H9 (cell line): ENCODE measurements at regions not wholly inside any gene's neighbourhood (a gene's known extent, or its start where the extent isn't known, plus 50 kb on each side); places are given as distances from the start of the nearest gene placed in this dataset.
"Not testable (repeated sequence)": the region's sequence is repeated elsewhere in the genome, so short reads cannot be mapped to it uniquely, and the experiment has no call there.

Source experiments
- DNase-seq: peaks from one replicate; pipeline ENCODE4 v3.0.0-alpha.2; 2017
- H2AFZ ChIP-seq: one replicate; pipeline ENCODE4 v1.6.1; 2013; ENCODE audit warnings: mild to moderate bottlenecking, low read length, control low read depth, moderate library complexity
- H2AK5ac ChIP-seq: 2 replicates; pipeline ENCODE4 v1.6.1; 2013; ENCODE audit warnings: low read length, control low read depth, mixed read lengths; ENCODE audit not compliant: insufficient read length
- H2BK120ac ChIP-seq: one replicate; pipeline ENCODE4 v1.6.1; 2013; ENCODE audit warnings: low read depth, mild to moderate bottlenecking, low read length, control low read depth, inconsistent platforms; ENCODE audit not compliant: poor library complexity, severe bottlenecking
- H2BK12ac ChIP-seq: 2 replicates; pipeline ENCODE4 v1.6.1; 2013; ENCODE audit warnings: low read length, control low read depth, mixed read lengths, low read depth; ENCODE audit not compliant: insufficient read length
- H2BK15ac ChIP-seq: 2 replicates; pipeline ENCODE4 v1.6.1; 2013; ENCODE audit warnings: low read depth, low read length, control low read depth
- H2BK20ac ChIP-seq: one replicate; pipeline ENCODE4 v1.6.1; 2013; ENCODE audit warnings: low read depth, mild to moderate bottlenecking, low read length, control low read depth, inconsistent platforms; ENCODE audit not compliant: poor library complexity, severe bottlenecking
- H2BK5ac ChIP-seq: 2 replicates; pipeline ENCODE4 v1.6.1; 2013; ENCODE audit warnings: low read length, control low read depth, mixed read lengths; ENCODE audit not compliant: insufficient read length
- H3K14ac ChIP-seq: 2 replicates; pipeline ENCODE4 v1.6.1; 2013; ENCODE audit warnings: low read length, control low read depth; ENCODE audit not compliant: insufficient read depth
- H3K18ac ChIP-seq: 2 replicates; pipeline ENCODE4 v1.6.1; 2013; ENCODE audit warnings: low read depth, mild to moderate bottlenecking, mixed read lengths, low read length, control low read depth; ENCODE audit not compliant: insufficient read length
- H3K23ac ChIP-seq: 2 replicates; pipeline ENCODE4 v1.6.1; 2013; ENCODE audit warnings: low read length, control low read depth, mixed read lengths, low read depth; ENCODE audit not compliant: insufficient read length
- H3K23me2 ChIP-seq: 2 replicates; pipeline ENCODE4 v1.6.1; 2013; ENCODE audit warnings: low read depth, mild to moderate bottlenecking, mixed read lengths, low read length, control low read depth; ENCODE audit not compliant: insufficient read length, poor library complexity, severe bottlenecking
- H3K27ac ChIP-seq: 2 replicates; pipeline ENCODE4 v1.5.1; 2013; ENCODE audit warnings: low read length, control low read depth, mixed read lengths, low read depth; ENCODE audit not compliant: insufficient read length
- H3K27me3 ChIP-seq: 2 replicates; pipeline ENCODE4 v1.6.1; 2013; ENCODE audit warnings: low read length, control low read depth, inconsistent platforms; ENCODE audit not compliant: insufficient read depth
- H3K4ac ChIP-seq: 2 replicates; pipeline ENCODE4 v1.6.1; 2013; ENCODE audit warnings: low read depth, mild to moderate bottlenecking, control low read depth, inconsistent platforms, low read length, moderate library complexity
- H3K4me1 ChIP-seq: 2 replicates; pipeline ENCODE4 v1.6.1; 2013; ENCODE audit warnings: low read length, control low read depth, inconsistent platforms; ENCODE audit not compliant: insufficient read depth
- H3K4me2 ChIP-seq: 2 replicates; pipeline ENCODE4 v1.6.1; 2013; ENCODE audit warnings: low read length, control low read depth, mixed read lengths; ENCODE audit not compliant: insufficient read length, insufficient read depth
- H3K56ac ChIP-seq: 2 replicates; pipeline ENCODE4 v1.6.1; 2013; ENCODE audit warnings: low read depth, mild to moderate bottlenecking, mixed read lengths, low read length, control low read depth; ENCODE audit not compliant: insufficient read length
- H3K79me1 ChIP-seq: 2 replicates; pipeline ENCODE4 v1.6.1; 2013; ENCODE audit warnings: low read depth, mild to moderate bottlenecking, moderate library complexity, low read length, control low read depth, inconsistent platforms; ENCODE audit not compliant: insufficient read depth, poor library complexity, severe bottlenecking
- H3K79me2 ChIP-seq: 2 replicates; pipeline ENCODE4 v1.6.1; 2013; ENCODE audit warnings: low read length, control low read depth, inconsistent platforms; ENCODE audit not compliant: insufficient read depth
- H3K9ac ChIP-seq: 2 replicates; pipeline ENCODE4 v1.6.1; 2013; ENCODE audit warnings: low read length, control low read depth, mixed read lengths; ENCODE audit not compliant: insufficient read length; ENCODE audit errors: extremely low read depth
- H3K9me3 ChIP-seq: one replicate; pipeline ENCODE4 v1.6.1; 2013; ENCODE audit warnings: low read depth, low read length, inconsistent platforms; ENCODE audit not compliant: control insufficient read depth
- H3T11ph ChIP-seq: one replicate; pipeline ENCODE4 v1.6.1; 2013; ENCODE audit warnings: mild to moderate bottlenecking, low read length, control low read depth, inconsistent platforms
- H4K20me1 ChIP-seq: one replicate; pipeline ENCODE4 v1.6.1; 2013; ENCODE audit not compliant: control insufficient read depth, insufficient read length, insufficient read depth
- H4K5ac ChIP-seq: 2 replicates; pipeline ENCODE4 v1.6.1; 2013; ENCODE audit warnings: low read depth, mild to moderate bottlenecking, mixed read lengths, low read length, control low read depth; ENCODE audit not compliant: insufficient read length
- H4K8ac ChIP-seq: replicated peaks from 2 replicates; pipeline ENCODE4 v1.6.1; 2013; ENCODE audit warnings: low read length, control low read depth, mixed read lengths, low read depth; ENCODE audit not compliant: insufficient read length
- H4K91ac ChIP-seq: 2 replicates; pipeline ENCODE4 v1.6.1; 2013; ENCODE audit warnings: low read depth, mild to moderate bottlenecking, moderate library complexity, mixed read lengths, low read length, control low read depth; ENCODE audit not compliant: insufficient read length
- H3K27ac Mint-ChIP-seq, 3 experiments: 2 replicates in 2 of 3; 3 replicates in 1 of 3; pipeline ENCODE4 v1.8.0; 2020 to 2021; ENCODE audit warnings: mixed read lengths in 3 of 3, mild to moderate bottlenecking in 1 of 3, moderate library complexity in 1 of 3
- H3K27me3 Mint-ChIP-seq: 2 replicates; pipeline ENCODE4 v1.8.0; 2021; ENCODE audit warnings: low read depth, mild to moderate bottlenecking, moderate library complexity, mixed read lengths
- H3K36me3 Mint-ChIP-seq, 3 experiments: 2 replicates in 2 of 3; 3 replicates in 1 of 3; pipeline ENCODE4 v1.8.0; 2020 to 2021; ENCODE audit warnings: low read depth in 3 of 3, mixed read lengths in 3 of 3; ENCODE audit not compliant: insufficient read depth in 1 of 3
- H3K4me1 Mint-ChIP-seq, 2 experiments: 2 replicates each; pipeline ENCODE4 v1.8.0; 2020; ENCODE audit warnings: mixed read lengths in 2 of 2
- H3K4me3 Mint-ChIP-seq, 2 experiments: 2 replicates in 1 of 2; 3 replicates in 1 of 2; pipeline ENCODE4 v1.8.0; 2020 to 2021; ENCODE audit warnings: mild to moderate bottlenecking in 2 of 2, mixed read lengths in 2 of 2, moderate library complexity in 1 of 2
- H3K9me3 Mint-ChIP-seq, 2 experiments: 2 replicates in 1 of 2; 3 replicates in 1 of 2; pipeline ENCODE4 v1.8.0; 2020; ENCODE audit warnings: mild to moderate bottlenecking in 2 of 2, mixed read lengths in 2 of 2, moderate library complexity in 1 of 2
- WGBS: extraction: QIAGEN DNeasy Blood & Tissue Kit; methylation state at CpG from one replicate; pipeline ENCODE4 v1.1.7; 2013; ENCODE audit warnings: missing lambda C conversion rate, low lambda C conversion rate, mixed read lengths; ENCODE audit not compliant: insufficient read length; ENCODE audit errors: extremely low coverage; 5-methylcytosine and 5-hydroxymethylcytosine counted together
- TF ChIP-seq, protein P1 (sequence below): fragments of 200-600 bp; sonication (generic); conservative IDR thresholded peaks from 3 replicates; pipeline ENCODE4 v1.8.0; 2021; ENCODE audit warnings: antibody characterized with exemption, mild to moderate bottlenecking

DNA sequence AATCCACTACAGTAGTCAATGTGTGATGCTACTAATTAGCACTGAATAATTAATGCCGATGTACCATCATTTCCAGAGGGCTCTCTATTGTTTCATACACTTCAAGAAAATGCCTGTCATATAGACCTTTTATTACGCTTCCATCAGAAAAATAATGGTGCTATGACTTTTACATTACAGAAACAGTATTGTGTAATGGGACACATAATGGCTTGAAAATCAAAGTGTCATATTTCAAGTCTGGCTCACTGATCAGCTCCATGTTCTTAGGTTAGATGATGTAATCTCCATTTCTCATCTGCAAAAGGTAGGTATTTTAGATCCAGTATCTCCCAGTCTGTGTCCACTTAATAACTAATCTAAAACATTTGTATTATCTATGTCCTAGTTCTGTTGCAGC is 990.6 kb upstream of the TYRP1 start:
- H2AFZ ChIP-seq, result no peak overlapping the region
- no peak overlapping the region for H4K5ac ChIP-seq
- H3K4me1 Mint-ChIP-seq, result peaks cover 5 to 8% of the 10 kb centered on the region in 2 experiments; a peak in 3 of 4 replicates
- no peaks in the 10 kb centered on the region for H3K9me3 ChIP-seq
- no peak overlapping the region for H4K91ac ChIP-seq
- H3K23ac ChIP-seq, result no peak overlapping the region
- no CpG with 5 or more reads among the region's 2 CpGs for WGBS
- H3K79me1 ChIP-seq, result no peaks in the 10 kb centered on the region
- H3K27ac Mint-ChIP-seq, result no peak overlapping the region
- DNase-seq, result no peak
- H3K14ac ChIP-seq, result no peak overlapping the region
- H3K27ac ChIP-seq, result no peak overlapping the region
- H2BK120ac ChIP-seq, result no peak overlapping the region
- no peaks in the 10 kb centered on the region for H4K20me1 ChIP-seq
- H3K36me3 Mint-ChIP-seq, result no peaks in the 10 kb centered on the region
- no peak overlapping the region for H3K4ac ChIP-seq
- H3K9me3 Mint-ChIP-seq, result no peaks in the 10 kb centered on the region
- no peaks in the 10 kb centered on the region for H3K79me2 ChIP-seq
- H4K8ac ChIP-seq, result no peak overlapping the region
- H3K18ac ChIP-seq, result no peak overlapping the region
- no peak overlapping the region for H2BK15ac ChIP-seq
- no peak overlapping the region for H3K4me3 Mint-ChIP-seq
- no peaks in the 10 kb centered on the region for H3K27me3 Mint-ChIP-seq
- H2BK20ac ChIP-seq, result no peak overlapping the region
- no peak overlapping the region for H2AK5ac ChIP-seq
- no peak overlapping the region for H3K4me2 ChIP-seq
- TF ChIP-seq, protein P1, sequence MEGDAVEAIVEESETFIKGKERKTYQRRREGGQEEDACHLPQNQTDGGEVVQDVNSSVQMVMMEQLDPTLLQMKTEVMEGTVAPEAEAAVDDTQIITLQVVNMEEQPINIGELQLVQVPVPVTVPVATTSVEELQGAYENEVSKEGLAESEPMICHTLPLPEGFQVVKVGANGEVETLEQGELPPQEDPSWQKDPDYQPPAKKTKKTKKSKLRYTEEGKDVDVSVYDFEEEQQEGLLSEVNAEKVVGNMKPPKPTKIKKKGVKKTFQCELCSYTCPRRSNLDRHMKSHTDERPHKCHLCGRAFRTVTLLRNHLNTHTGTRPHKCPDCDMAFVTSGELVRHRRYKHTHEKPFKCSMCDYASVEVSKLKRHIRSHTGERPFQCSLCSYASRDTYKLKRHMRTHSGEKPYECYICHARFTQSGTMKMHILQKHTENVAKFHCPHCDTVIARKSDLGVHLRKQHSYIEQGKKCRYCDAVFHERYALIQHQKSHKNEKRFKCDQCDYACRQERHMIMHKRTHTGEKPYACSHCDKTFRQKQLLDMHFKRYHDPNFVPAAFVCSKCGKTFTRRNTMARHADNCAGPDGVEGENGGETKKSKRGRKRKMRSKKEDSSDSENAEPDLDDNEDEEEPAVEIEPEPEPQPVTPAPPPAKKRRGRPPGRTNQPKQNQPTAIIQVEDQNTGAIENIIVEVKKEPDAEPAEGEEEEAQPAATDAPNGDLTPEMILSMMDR, result no peak
- no peak overlapping the region for H3K56ac ChIP-seq
- no peaks in the 10 kb centered on the region for H3K4me1 ChIP-seq
- no peak overlapping the region for H3K9ac ChIP-seq
- H3K23me2 ChIP-seq, result no peaks in the 10 kb centered on the region
- no peak overlapping the region for H3T11ph ChIP-seq
- no peaks in the 10 kb centered on the region for H3K27me3 ChIP-seq
- H2BK12ac ChIP-seq, result no peak overlapping the region
- H2BK5ac ChIP-seq, result no peak overlapping the region

DNA sequence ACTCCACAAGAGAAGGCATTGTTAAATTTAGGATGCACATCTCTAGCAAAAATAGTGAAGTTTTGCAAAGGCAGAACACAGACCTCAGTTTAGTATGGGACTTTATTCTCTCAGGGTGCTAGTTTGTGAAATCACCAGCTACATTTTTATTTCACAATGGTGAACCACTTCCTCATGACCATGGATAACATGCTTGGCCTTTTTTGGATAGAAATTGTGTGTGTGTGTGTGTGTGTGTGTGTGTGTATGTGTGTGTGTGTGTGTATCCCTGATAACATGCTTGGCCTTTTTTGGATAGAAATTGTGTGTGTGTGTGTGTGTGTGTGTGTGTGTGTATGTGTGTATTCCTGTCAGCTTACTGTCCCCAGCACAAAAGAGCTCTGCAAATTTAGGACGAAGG is 989.0 kb upstream of the TYRP1 start:
- no CpG with 5 or more reads among the region's 1 CpG for WGBS
- not testable (repeated sequence) for H3K4me3 Mint-ChIP-seq, H2BK120ac ChIP-seq, H2BK5ac ChIP-seq, H3K56ac ChIP-seq, H3K9me3 Mint-ChIP-seq, H3K79me2 ChIP-seq, H3K4ac ChIP-seq, H2AFZ ChIP-seq, H3K4me2 ChIP-seq, H3K79me1 ChIP-seq, H2BK12ac ChIP-seq, H4K5ac ChIP-seq, H3K4me1 Mint-ChIP-seq, H3K23me2 ChIP-seq, H3K23ac ChIP-seq, H3K14ac ChIP-seq, H3K4me1 ChIP-seq, H4K20me1 ChIP-seq, H4K8ac ChIP-seq, H3T11ph ChIP-seq, H3K36me3 Mint-ChIP-seq, H3K27me3 Mint-ChIP-seq, H3K27me3 ChIP-seq, DNase-seq, H3K18ac ChIP-seq, H2BK20ac ChIP-seq, H3K9ac ChIP-seq, H2AK5ac ChIP-seq, H4K91ac ChIP-seq, H3K9me3 ChIP-seq, H2BK15ac ChIP-seq, H3K27ac ChIP-seq
- H3K27ac Mint-ChIP-seq, result peak overlapping the region in 1 of 3 experiments; percentile 95; a peak in 1 of 7 replicates
